ENCODE measurements at regions not wholly inside any gene's neighbourhood (a gene's known extent, or its start where the extent isn't known, plus 50 kb on each side); places are given as distances from the start of the nearest gene placed in this dataset.

DNA sequence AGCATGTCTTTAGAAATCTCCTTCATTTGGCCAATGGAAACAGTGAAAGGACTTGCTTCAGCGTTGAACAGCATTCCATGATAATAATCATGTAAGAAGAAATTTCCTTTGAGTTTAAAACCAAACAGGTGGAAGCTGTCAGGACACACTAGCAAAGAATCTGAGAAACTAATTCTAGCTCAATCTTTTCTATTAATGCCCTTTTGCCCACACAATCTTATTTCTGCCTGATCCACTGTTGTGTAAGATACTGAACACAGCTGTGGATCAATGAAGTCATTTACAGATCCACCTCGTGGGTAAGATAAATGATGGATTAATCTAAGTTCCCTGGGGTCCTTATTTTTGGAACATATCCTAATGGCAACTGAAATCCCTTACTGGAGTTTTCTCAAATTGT lies 536.9 kb upstream of the LMO3 start:
- Histone ChIP-seq H3K36me3 (replicated peaks; ENCODE audit: insufficient read depth, low read length) (no peaks in the 10 kb centered on the region), H3K4me1 (ENCODE audit: low read length) (no peaks in the 10 kb centered on the region), H3K9me3 (replicated peaks; ENCODE audit: insufficient read depth, low read length) (no peaks in the 10 kb centered on the region), H2AFZ (ENCODE audit: low read length) (no peak overlapping the region), H3K9me2 (replicated peaks; ENCODE audit: insufficient read depth, low read length) (no peaks in the 10 kb centered on the region), H3K27me3 (replicated peaks; ENCODE audit: insufficient read depth, low read length) (no peaks in the 10 kb centered on the region), H3K79me2 (ENCODE audit: low read length) (no peaks in the 10 kb centered on the region), H4K20me1 (ENCODE audit: insufficient read depth, low read length) (no peaks in the 10 kb centered on the region), H3K27ac (ENCODE audit: low read length) (no peak overlapping the region), H3F3A (ENCODE audit: insufficient read depth, low read length) (no peaks in the 10 kb centered on the region), H3K4me2 (ENCODE audit: low read depth, low read length) (no peak overlapping the region), H3K4me3 (ENCODE audit: low read length) (no peak overlapping the region), H3K9ac (ENCODE audit: low read length) (no peak overlapping the region)
- TF ChIP-seq, protein P1, sequence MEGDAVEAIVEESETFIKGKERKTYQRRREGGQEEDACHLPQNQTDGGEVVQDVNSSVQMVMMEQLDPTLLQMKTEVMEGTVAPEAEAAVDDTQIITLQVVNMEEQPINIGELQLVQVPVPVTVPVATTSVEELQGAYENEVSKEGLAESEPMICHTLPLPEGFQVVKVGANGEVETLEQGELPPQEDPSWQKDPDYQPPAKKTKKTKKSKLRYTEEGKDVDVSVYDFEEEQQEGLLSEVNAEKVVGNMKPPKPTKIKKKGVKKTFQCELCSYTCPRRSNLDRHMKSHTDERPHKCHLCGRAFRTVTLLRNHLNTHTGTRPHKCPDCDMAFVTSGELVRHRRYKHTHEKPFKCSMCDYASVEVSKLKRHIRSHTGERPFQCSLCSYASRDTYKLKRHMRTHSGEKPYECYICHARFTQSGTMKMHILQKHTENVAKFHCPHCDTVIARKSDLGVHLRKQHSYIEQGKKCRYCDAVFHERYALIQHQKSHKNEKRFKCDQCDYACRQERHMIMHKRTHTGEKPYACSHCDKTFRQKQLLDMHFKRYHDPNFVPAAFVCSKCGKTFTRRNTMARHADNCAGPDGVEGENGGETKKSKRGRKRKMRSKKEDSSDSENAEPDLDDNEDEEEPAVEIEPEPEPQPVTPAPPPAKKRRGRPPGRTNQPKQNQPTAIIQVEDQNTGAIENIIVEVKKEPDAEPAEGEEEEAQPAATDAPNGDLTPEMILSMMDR (IDR thresholded peaks at IDR 0.05; ENCODE audit: low read length), result no peak
- no peak for DNase-seq

DNA sequence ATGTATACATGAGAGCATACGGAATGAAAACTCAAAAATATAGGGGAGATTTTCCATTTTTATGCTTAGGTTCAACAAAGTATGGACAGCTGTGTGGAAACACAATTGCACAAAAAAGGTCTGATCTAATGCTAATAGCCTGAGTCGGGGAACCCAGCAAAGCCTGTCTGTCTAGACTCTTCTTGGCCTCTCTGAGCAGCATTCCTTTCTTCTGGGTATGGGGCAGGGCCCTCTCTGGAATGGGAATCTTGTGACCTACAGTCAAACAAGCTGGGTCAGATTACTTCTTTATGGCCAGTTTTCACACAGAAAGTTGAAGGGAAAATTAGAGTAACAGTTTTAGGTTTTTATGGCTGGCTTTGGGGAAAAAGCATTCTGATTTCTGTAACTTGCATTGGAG lies 534.0 kb upstream of the LMO3 start:
- no peaks in the 10 kb centered on the region for H3K4me1 ChIP-seq (ENCODE audit: low read length)
- H3K9me2 ChIP-seq (replicated peaks; ENCODE audit: insufficient read depth, low read length), result no peaks in the 10 kb centered on the region
- no peaks in the 10 kb centered on the region for H4K20me1 ChIP-seq (ENCODE audit: insufficient read depth, low read length)
- no peaks in the 10 kb centered on the region for H3K9me3 ChIP-seq (replicated peaks; ENCODE audit: insufficient read depth, low read length)
- H3K4me3 ChIP-seq (ENCODE audit: low read length), result no peak overlapping the region
- H2AFZ ChIP-seq (ENCODE audit: low read length), result no peak overlapping the region
- no peak for DNase-seq
- TF ChIP-seq EZH2phosphoT487 (IDR thresholded peaks at IDR 0.05; ENCODE audit: low read length), result no peak
- TF ChIP-seq, protein P1 (IDR thresholded peaks at IDR 0.05; ENCODE audit: low read length), result no peak
- no peak for TF ChIP-seq EZH2 (optimal IDR thresholded peaks at IDR 0.05; ENCODE audit: low read depth, low read length)
- no peaks in the 10 kb centered on the region for H3K27me3 ChIP-seq (replicated peaks; ENCODE audit: insufficient read depth, low read length)
- no peak overlapping the region for H3K27ac ChIP-seq (ENCODE audit: low read length)
- no peak overlapping the region for H3K4me2 ChIP-seq (ENCODE audit: low read depth, low read length)
- H3F3A ChIP-seq (ENCODE audit: insufficient read depth, low read length), result no peaks in the 10 kb centered on the region
- H3K36me3 ChIP-seq (replicated peaks; ENCODE audit: insufficient read depth, low read length), result no peaks in the 10 kb centered on the region
- H3K9ac ChIP-seq (ENCODE audit: low read length), result no peak overlapping the region
- no peaks in the 10 kb centered on the region for H3K79me2 ChIP-seq (ENCODE audit: low read length)

GRCh38 chr12:17137396-17137795 lies 531.4 kb upstream of the LMO3 start:
- TF ChIP-seq EZH2phosphoT487 (IDR thresholded peaks at IDR 0.05; ENCODE audit: low read length), result no peak
- TF ChIP-seq EZH2 (optimal IDR thresholded peaks at IDR 0.05; ENCODE audit: low read depth, low read length), result no peak
- TF ChIP-seq, protein P1 (IDR thresholded peaks at IDR 0.05; ENCODE audit: low read length), result no peak
- no peak overlapping the region for H2AFZ ChIP-seq (ENCODE audit: low read length)
- no peaks in the 10 kb centered on the region for H3K27me3 ChIP-seq (replicated peaks; ENCODE audit: insufficient read depth, low read length)

More at GRCh38 chr12:17137396-17137795, 531.4 kb upstream of the LMO3 start:
- Histone ChIP-seq H3K9ac (ENCODE audit: low read length) (no peak overlapping the region), H3K36me3 (replicated peaks; ENCODE audit: insufficient read depth, low read length) (no peaks in the 10 kb centered on the region), H3K9me2 (replicated peaks; ENCODE audit: insufficient read depth, low read length) (no peaks in the 10 kb centered on the region), H3K4me3 (ENCODE audit: low read length) (no peak overlapping the region), H3K79me2 (ENCODE audit: low read length) (no peaks in the 10 kb centered on the region), H3K4me1 (ENCODE audit: low read length) (no peaks in the 10 kb centered on the region), H3K9me3 (replicated peaks; ENCODE audit: insufficient read depth, low read length) (no peaks in the 10 kb centered on the region), H3K27ac (ENCODE audit: low read length) (no peak overlapping the region), H4K20me1 (ENCODE audit: insufficient read depth, low read length) (no peaks in the 10 kb centered on the region), H3F3A (ENCODE audit: insufficient read depth, low read length) (no peaks in the 10 kb centered on the region), H3K4me2 (ENCODE audit: low read depth, low read length) (no peak overlapping the region)
- no peak for DNase-seq

Data from MM.1S (cell line).